SK-N-SH (cell line): ENCODE measurements at regions not wholly inside any gene's neighbourhood (a gene's known extent, or its start where the extent isn't known, plus 50 kb on each side); places are given as distances from the start of the nearest gene placed in this dataset.

Source experiments
- CTCF ChIA-PET: fragments of 300-600, 350-600 bp; formaldehyde crosslinking; extraction: SDS; loops from one replicate; lab custom pipeline; 2021; lab: Yijun Ruan, JAX
- POLR2A ChIA-PET: fragments of 350-600 bp; sonication (Branson Sonifier 250); formaldehyde crosslinking; extraction: SDS; loops from one replicate; lab custom pipeline; 2020; ENCODE audit warnings: antibody characterized with exemption, inconsistent platforms; lab: Yijun Ruan, JAX
- DNase-seq: peaks from one replicate; pipeline ENCODE4 v3.0.0; 2012
- H2AFZ ChIP-seq: fragments of 200-600 bp; sonication (generic); 2 replicates; pipeline ENCODE4 v1.8.1; 2016; ENCODE audit warnings: antibody characterized with exemption, mild to moderate bottlenecking, low read depth
- H3F3A ChIP-seq: fragments of 200-600 bp; sonication (generic); replicated peaks from 2 replicates; pipeline ENCODE3; 2016; ENCODE audit warnings: antibody characterized with exemption, mild to moderate bottlenecking; ENCODE audit not compliant: insufficient read depth
- H3K27ac ChIP-seq, 2 experiments: fragments of 200-500 bp in 1 of 2; fragments of 200-600 bp in 1 of 2; sonication (Bioruptor generic) in 1 of 2; sonication (generic), shearing (Covaris generic) in 1 of 2; 2 replicates each; pipeline versions ENCODE4 v1.5.1 to v1.6.1; 2014 to 2016; ENCODE audit warnings: low read depth in 2 of 2, inconsistent platforms in 1 of 2, low read length in 1 of 2, mild to moderate bottlenecking in 1 of 2, mixed read lengths in 1 of 2
- H3K27me3 ChIP-seq: fragments of 200-600 bp; sonication (generic), shearing (Covaris generic); 2 replicates; pipeline ENCODE4 v1.6.1; 2016; ENCODE audit warnings: mixed run types; ENCODE audit not compliant: insufficient read depth
- H3K36me3 ChIP-seq, 2 experiments: fragments of 200-500 bp in 1 of 2; fragments of 200-600 bp in 1 of 2; sonication (Bioruptor generic) in 1 of 2; sonication (generic) in 1 of 2; replicated peaks in 1 of 2; 2 replicates each; pipeline versions ENCODE3 to v1.5.1; 2014 to 2016; ENCODE audit warnings: low read length in 1 of 2, mild to moderate bottlenecking in 1 of 2; ENCODE audit not compliant: insufficient read depth in 2 of 2, control insufficient read depth in 1 of 2
- H3K4me1 ChIP-seq, 2 experiments: fragments of 200-500 bp in 1 of 2; fragments of 200-600 bp in 1 of 2; sonication (Bioruptor generic) in 1 of 2; sonication (generic), shearing (Covaris generic) in 1 of 2; 2 replicates each; pipeline versions ENCODE4 v1.5.1 to v1.6.1; 2014 to 2016; ENCODE audit warnings: low read depth in 1 of 2, low read length in 1 of 2, mixed run types in 1 of 2; ENCODE audit not compliant: insufficient read depth in 2 of 2, control insufficient read depth in 1 of 2
- H3K4me2 ChIP-seq: fragments of 200-600 bp; sonication (generic), shearing (Covaris generic); 2 replicates; pipeline ENCODE4 v1.6.1; 2017; ENCODE audit warnings: mixed run types
- H3K4me3 ChIP-seq, 2 experiments: fragments of 200-500 bp in 1 of 2; fragments of 200-600 bp in 1 of 2; sonication (Bioruptor generic) in 1 of 2; sonication (generic), shearing (Covaris generic) in 1 of 2; 2 replicates each; pipeline versions ENCODE4 v1.5.1 to v1.8.1; 2014 to 2016; ENCODE audit warnings: low read depth in 2 of 2, inconsistent platforms in 1 of 2, low read length in 1 of 2, mild to moderate bottlenecking in 1 of 2, mixed read lengths in 1 of 2, moderate library complexity in 1 of 2
- H3K79me2 ChIP-seq: fragments of 200-600 bp; sonication (generic); 2 replicates; pipeline ENCODE4 v1.8.1; 2017; ENCODE audit warnings: mild to moderate bottlenecking; ENCODE audit not compliant: insufficient read depth
- H3K9ac ChIP-seq: fragments of 200-600 bp; sonication (generic); 2 replicates; pipeline ENCODE4 v1.6.1; 2017; ENCODE audit warnings: mixed run types
- H3K9me2 ChIP-seq: fragments of 200-600 bp; sonication (generic); 2 replicates; pipeline ENCODE4 v1.6.1; 2017; ENCODE audit warnings: mixed run types
- H3K9me3 ChIP-seq: fragments of 200-600 bp; sonication (generic); 2 replicates; pipeline ENCODE4 v1.6.1; 2017; ENCODE audit warnings: mixed run types, mild to moderate bottlenecking, moderate library complexity
- H4K20me1 ChIP-seq: fragments of 200-600 bp; sonication (generic); 2 replicates; pipeline ENCODE4 v1.6.1; 2017; ENCODE audit warnings: mild to moderate bottlenecking, mixed run types; ENCODE audit not compliant: insufficient read depth
- FOSL2 ChIP-seq: IDR thresholded peaks from 2 replicates; pipeline ENCODE4 v1.4.0; 2012; ENCODE audit warnings: low read depth, mild to moderate bottlenecking, moderate library complexity, borderline replicate concordance
- GABPA ChIP-seq: IDR thresholded peaks from 2 replicates; pipeline ENCODE4 v1.4.0; 2012; ENCODE audit warnings: low read depth, mild to moderate bottlenecking
- GATA2 ChIP-seq: sonication (generic); formaldehyde crosslinking; IDR thresholded peaks from 2 replicates; pipeline ENCODE4 v1.5.0; 2020; ENCODE audit warnings: mild to moderate bottlenecking, missing genetic modification reagents
- NRF1 ChIP-seq: IDR thresholded peaks from 2 replicates; pipeline ENCODE4 v1.6.1; 2012; ENCODE audit warnings: low read depth, mild to moderate bottlenecking, low read length
- POLR2AphosphoS5 ChIP-seq: IDR thresholded peaks from 2 replicates; pipeline ENCODE4 v1.6.1; 2012; ENCODE audit warnings: low read depth, low read length
- RAD21 ChIP-seq: IDR thresholded peaks from 2 replicates; pipeline ENCODE4 v1.6.1; 2012; ENCODE audit warnings: mild to moderate bottlenecking, low read length
- RFX5 ChIP-seq: IDR thresholded peaks from 2 replicates; pipeline ENCODE4 v1.6.1; 2012; ENCODE audit warnings: mild to moderate bottlenecking, improper control_type of control experiment, low read length
- TCF12 ChIP-seq: IDR thresholded peaks from 2 replicates; pipeline ENCODE4 v1.4.0; 2012
- YY1 ChIP-seq: IDR thresholded peaks from 2 replicates; pipeline ENCODE4 v1.4.0; 2012; ENCODE audit warnings: low read depth, mild to moderate bottlenecking
- WGBS: methylation state at CpG from one replicate; pipeline ENCODE4 v1.1.6; 2017; ENCODE audit warnings: low lambda C conversion rate; 5-methylcytosine and 5-hydroxymethylcytosine counted together
- TF ChIP-seq, protein P1 (sequence below): fragments of 200-600 bp; sonication (generic); IDR thresholded peaks from 2 replicates; pipeline ENCODE4 v1.6.1; 2017; ENCODE audit warnings: antibody characterized with exemption, mild to moderate bottlenecking, moderate library complexity
- TF ChIP-seq, protein P2 (sequence below): fragments of 150-350 bp; IDR thresholded peaks from 2 replicates; pipeline ENCODE4 v1.6.1; 2017; ENCODE audit warnings: antibody characterized with exemption, low read length, low read depth, borderline replicate concordance
- TF ChIP-seq, protein P3 (sequence below): fragments of 150-350 bp; IDR thresholded peaks from 2 replicates; pipeline ENCODE4 v1.6.1; 2016; ENCODE audit warnings: mild to moderate bottlenecking, low read depth, low read length
- TF ChIP-seq, protein P4 (sequence below): IDR thresholded peaks from 2 replicates; pipeline ENCODE4; 2012
- TF ChIP-seq, protein P5 (sequence below): IDR thresholded peaks from 2 replicates; pipeline ENCODE4 v1.4.0; 2012; ENCODE audit warnings: low read depth, borderline replicate concordance
- TF ChIP-seq, protein P6 (sequence below): IDR thresholded peaks from 2 replicates; pipeline ENCODE4 v1.4.0; 2012; ENCODE audit warnings: low read depth

DNA sequence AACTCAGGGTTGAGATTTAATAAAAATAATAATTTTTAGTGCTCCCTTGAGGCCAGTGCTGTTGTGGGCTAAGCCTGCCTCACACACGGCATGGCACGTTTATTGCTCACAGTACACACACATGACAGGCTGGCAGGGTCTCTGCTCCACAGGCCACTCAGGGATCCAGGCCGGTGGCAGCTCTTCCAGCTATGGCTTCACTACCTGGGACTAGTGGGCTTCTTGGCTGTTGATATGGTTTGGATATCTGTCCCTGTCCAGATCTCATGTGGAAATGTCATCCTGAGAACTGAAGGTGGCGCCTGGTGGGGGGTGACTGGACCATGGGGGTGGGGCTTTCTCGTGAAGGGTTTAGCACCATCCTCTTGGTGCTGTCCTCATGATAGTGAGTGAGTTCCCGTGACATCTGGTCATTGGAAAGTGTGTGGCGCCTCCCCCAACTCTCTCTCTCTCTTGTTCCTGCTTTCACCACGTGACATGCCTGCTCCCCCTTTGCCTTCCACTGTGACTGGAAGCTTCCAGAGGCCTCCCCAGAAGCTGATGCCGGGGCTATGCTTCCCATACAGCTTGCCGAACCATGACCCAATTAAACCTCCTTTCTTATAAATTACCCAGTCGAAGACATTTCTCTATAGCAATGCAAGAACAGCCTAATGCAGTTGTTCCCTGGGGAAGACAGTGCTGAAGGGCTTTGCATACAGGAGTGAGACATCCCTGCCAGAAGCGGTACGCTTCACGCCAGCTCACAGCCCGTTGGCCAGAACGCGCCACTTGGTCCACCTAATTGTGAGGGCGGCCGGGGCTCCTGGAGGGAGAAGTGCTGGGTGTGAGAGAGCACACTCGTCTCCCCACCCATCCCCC, 226.9 kb upstream of the C1orf174 start:
- ChIA-PET CTCF (interaction anchor here (1.4 kb wide), 1 partner anchor 12 kb away, joined by 4 read pairs; no protein-coding TSS in a partner anchor), POLR2A (no interaction called here)
- Histone ChIP-seq H3K4me2 (no peak overlapping the region), H3K79me2 (no peaks in the 10 kb centered on the region), H3K36me3 (no peaks in the 10 kb centered on the region), H3K9me3 (no peaks in the 10 kb centered on the region), H3K9me2 (no peaks in the 10 kb centered on the region), H3K4me1 (no peaks in the 10 kb centered on the region), H3F3A (no peaks in the 10 kb centered on the region), H4K20me1 (no peaks in the 10 kb centered on the region), H3K27ac (no peak overlapping the region), H3K27me3 (no peaks in the 10 kb centered on the region), H3K4me3 (no peak overlapping the region), H3K9ac (no peak overlapping the region), H2AFZ (no peak overlapping the region)
- 49% methylated on average over 17 of the region's 20 CpGs for WGBS
- DNase-seq: no peak
- TF ChIP-seq RAD21 (no peak), GATA2 (no peak), FOSL2 (no peak), RFX5 (no peak)
- TF ChIP-seq, protein P1, sequence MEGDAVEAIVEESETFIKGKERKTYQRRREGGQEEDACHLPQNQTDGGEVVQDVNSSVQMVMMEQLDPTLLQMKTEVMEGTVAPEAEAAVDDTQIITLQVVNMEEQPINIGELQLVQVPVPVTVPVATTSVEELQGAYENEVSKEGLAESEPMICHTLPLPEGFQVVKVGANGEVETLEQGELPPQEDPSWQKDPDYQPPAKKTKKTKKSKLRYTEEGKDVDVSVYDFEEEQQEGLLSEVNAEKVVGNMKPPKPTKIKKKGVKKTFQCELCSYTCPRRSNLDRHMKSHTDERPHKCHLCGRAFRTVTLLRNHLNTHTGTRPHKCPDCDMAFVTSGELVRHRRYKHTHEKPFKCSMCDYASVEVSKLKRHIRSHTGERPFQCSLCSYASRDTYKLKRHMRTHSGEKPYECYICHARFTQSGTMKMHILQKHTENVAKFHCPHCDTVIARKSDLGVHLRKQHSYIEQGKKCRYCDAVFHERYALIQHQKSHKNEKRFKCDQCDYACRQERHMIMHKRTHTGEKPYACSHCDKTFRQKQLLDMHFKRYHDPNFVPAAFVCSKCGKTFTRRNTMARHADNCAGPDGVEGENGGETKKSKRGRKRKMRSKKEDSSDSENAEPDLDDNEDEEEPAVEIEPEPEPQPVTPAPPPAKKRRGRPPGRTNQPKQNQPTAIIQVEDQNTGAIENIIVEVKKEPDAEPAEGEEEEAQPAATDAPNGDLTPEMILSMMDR: no peak
- TF ChIP-seq, protein P2, sequence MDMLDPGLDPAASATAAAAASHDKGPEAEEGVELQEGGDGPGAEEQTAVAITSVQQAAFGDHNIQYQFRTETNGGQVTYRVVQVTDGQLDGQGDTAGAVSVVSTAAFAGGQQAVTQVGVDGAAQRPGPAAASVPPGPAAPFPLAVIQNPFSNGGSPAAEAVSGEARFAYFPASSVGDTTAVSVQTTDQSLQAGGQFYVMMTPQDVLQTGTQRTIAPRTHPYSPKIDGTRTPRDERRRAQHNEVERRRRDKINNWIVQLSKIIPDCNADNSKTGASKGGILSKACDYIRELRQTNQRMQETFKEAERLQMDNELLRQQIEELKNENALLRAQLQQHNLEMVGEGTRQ: no peak
- TF ChIP-seq, protein P3, sequence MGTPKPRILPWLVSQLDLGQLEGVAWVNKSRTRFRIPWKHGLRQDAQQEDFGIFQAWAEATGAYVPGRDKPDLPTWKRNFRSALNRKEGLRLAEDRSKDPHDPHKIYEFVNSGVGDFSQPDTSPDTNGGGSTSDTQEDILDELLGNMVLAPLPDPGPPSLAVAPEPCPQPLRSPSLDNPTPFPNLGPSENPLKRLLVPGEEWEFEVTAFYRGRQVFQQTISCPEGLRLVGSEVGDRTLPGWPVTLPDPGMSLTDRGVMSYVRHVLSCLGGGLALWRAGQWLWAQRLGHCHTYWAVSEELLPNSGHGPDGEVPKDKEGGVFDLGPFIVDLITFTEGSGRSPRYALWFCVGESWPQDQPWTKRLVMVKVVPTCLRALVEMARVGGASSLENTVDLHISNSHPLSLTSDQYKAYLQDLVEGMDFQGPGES: no peak
- TF ChIP-seq, protein P4, sequence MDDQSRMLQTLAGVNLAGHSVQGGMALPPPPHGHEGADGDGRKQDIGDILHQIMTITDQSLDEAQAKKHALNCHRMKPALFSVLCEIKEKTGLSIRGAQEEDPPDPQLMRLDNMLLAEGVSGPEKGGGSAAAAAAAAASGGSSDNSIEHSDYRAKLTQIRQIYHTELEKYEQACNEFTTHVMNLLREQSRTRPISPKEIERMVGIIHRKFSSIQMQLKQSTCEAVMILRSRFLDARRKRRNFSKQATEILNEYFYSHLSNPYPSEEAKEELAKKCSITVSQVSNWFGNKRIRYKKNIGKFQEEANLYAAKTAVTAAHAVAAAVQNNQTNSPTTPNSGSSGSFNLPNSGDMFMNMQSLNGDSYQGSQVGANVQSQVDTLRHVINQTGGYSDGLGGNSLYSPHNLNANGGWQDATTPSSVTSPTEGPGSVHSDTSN: no peak

DNA sequence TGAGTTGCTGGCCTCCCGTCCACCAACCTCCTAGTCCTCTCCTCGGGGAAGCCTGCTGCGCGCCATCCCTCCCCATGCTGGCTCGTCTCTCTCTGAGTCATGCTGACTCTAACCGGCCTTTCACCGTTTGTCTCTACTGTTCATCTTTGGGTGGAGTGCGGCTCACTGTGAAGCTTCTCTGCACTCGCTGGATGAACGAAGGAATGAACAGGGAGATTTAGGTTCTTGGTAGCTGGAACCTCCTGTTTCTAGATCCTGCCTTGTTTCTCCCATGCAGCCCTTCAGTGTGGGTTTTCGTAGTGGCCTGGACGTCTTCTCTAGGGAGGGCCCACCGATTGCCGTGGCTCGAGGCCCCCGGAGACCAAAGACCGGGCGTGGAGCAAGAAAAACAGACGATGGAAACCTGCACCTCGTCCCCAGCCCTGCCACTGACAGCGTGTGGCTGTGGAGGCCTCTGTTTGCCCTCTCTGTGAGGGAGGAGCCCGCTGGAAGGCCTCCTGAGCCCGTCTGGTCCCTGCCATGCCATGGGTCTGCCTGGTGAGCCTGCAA, 227.6 kb upstream of the C1orf174 start:
- Histone ChIP-seq H4K20me1 (no peaks in the 10 kb centered on the region), H3K36me3 (no peaks in the 10 kb centered on the region)
- CTCF ChIA-PET: no interaction called here
- TF ChIP-seq NRF1 (no peak), GABPA (no peak), YY1 (no peak), GATA2 (no peak), TCF12 (no peak), RAD21 (no peak), POLR2AphosphoS5 (no peak)
- TF ChIP-seq, protein P3: no peak
- TF ChIP-seq, protein P5, sequence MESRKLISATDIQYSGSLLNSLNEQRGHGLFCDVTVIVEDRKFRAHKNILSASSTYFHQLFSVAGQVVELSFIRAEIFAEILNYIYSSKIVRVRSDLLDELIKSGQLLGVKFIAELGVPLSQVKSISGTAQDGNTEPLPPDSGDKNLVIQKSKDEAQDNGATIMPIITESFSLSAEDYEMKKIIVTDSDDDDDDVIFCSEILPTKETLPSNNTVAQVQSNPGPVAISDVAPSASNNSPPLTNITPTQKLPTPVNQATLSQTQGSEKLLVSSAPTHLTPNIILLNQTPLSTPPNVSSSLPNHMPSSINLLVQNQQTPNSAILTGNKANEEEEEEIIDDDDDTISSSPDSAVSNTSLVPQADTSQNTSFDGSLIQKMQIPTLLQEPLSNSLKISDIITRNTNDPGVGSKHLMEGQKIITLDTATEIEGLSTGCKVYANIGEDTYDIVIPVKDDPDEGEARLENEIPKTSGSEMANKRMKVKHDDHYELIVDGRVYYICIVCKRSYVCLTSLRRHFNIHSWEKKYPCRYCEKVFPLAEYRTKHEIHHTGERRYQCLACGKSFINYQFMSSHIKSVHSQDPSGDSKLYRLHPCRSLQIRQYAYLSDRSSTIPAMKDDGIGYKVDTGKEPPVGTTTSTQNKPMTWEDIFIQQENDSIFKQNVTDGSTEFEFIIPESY: no peak
- TF ChIP-seq, protein P6, sequence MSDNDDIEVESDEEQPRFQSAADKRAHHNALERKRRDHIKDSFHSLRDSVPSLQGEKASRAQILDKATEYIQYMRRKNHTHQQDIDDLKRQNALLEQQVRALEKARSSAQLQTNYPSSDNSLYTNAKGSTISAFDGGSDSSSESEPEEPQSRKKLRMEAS: no peak
- TF ChIP-seq, protein P4: no peak

More for the DNA sequence above, 227.6 kb upstream of the C1orf174 start:
- no peak overlapping the region for H3K4me3 ChIP-seq
- 50% methylated on average over 16 of the region's 23 CpGs for WGBS
- no peaks in the 10 kb centered on the region for H3K9me2 ChIP-seq
- H3K27me3 ChIP-seq: no peaks in the 10 kb centered on the region
- no peak overlapping the region for H3K4me2 ChIP-seq
- POLR2A ChIA-PET: no interaction called here
- no peaks in the 10 kb centered on the region for H3K79me2 ChIP-seq
- H3K9me3 ChIP-seq: no peaks in the 10 kb centered on the region
- no peak overlapping the region for H3K27ac ChIP-seq
- no peak overlapping the region for H2AFZ ChIP-seq
- no peak overlapping the region for H3K9ac ChIP-seq
- no peak for DNase-seq
- H3F3A ChIP-seq: no peaks in the 10 kb centered on the region
- no peaks in the 10 kb centered on the region for H3K4me1 ChIP-seq
